Left lung (tissue), 4 donors: ENCODE measurements at regions not wholly inside any gene's neighbourhood (a gene's known extent, or its start where the extent isn't known, plus 50 kb on each side); places are given as distances from the start of the nearest gene placed in this dataset.
A peak's percentile ranks its signal among the peaks of the same experiment; 100 is the strongest.

Experiments
- ATAC-seq: fragments of 200-7000 bp; cut with Tn5 transposase; one replicate; pipeline ENCODE4 v1.9.1; 2020; ENCODE audit warnings: moderate library complexity
- DNase-seq, 4 donors: peaks; one replicate each; pipeline ENCODE4 v3.0.0-alpha.2; 2013 to 2020
- H3K27ac ChIP-seq, 2 donors: fragments of 200-600 bp; sonication (generic) in 1 of 2; one replicate each; pipeline versions ENCODE4 v1.5.0 to v1.8.0; 2020 to 2021
- H3K27me3 ChIP-seq, 2 donors: fragments of 200-600 bp; sonication (generic) in 1 of 2; one replicate each; pipeline versions ENCODE4 v1.5.0 to v1.8.0; 2020 to 2021
- H3K36me3 ChIP-seq, 2 donors: fragments of 200-600 bp; sonication (generic) in 1 of 2; one replicate each; pipeline versions ENCODE4 v1.5.0 to v1.8.0; 2020 to 2021
- H3K4me1 ChIP-seq, 2 donors: fragments of 200-600 bp; one replicate each; pipeline ENCODE4 v1.8.0; 2021
- H3K4me3 ChIP-seq, 2 donors: fragments of 200-600 bp; sonication (generic) in 1 of 2; one replicate each; pipeline versions ENCODE4 v1.5.0 to v1.8.0; 2020 to 2021; ENCODE audit warnings: mild to moderate bottlenecking in 1 of 2
- H3K9me3 ChIP-seq, 2 donors: fragments of 200-600 bp; sonication (generic) in 1 of 2; one replicate each; pipeline versions ENCODE4 v1.5.0 to v1.8.0; 2020 to 2021
- intact Hi-C, 2 donors: fragments of 100-400 bp; cut with DNase I; formaldehyde crosslinking; loops; one replicate each; pipeline versions ENCODE4 v1.11.2 to v1.14.2; 2022
- TF ChIP-seq, protein P1 (sequence below), 2 donors: fragments of 200-600 bp; sonication (generic) in 1 of 2; IDR thresholded peaks; one replicate each; pipeline versions ENCODE4 v1.5.0 to v1.8.0; 2021; ENCODE audit warnings: antibody characterized with exemption in 2 of 2
- donor health status: DM: no; HTN: yes; CAD: no.
- donor health status: DM: no; HTN: no; CAD: no.

GRCh38 chr6:170023620-170024521 is 267.0 kb downstream of the DLL1 start:
- H3K27ac ChIP-seq = no peak overlapping the region
- intact Hi-C loops = no loop called here

DNA sequence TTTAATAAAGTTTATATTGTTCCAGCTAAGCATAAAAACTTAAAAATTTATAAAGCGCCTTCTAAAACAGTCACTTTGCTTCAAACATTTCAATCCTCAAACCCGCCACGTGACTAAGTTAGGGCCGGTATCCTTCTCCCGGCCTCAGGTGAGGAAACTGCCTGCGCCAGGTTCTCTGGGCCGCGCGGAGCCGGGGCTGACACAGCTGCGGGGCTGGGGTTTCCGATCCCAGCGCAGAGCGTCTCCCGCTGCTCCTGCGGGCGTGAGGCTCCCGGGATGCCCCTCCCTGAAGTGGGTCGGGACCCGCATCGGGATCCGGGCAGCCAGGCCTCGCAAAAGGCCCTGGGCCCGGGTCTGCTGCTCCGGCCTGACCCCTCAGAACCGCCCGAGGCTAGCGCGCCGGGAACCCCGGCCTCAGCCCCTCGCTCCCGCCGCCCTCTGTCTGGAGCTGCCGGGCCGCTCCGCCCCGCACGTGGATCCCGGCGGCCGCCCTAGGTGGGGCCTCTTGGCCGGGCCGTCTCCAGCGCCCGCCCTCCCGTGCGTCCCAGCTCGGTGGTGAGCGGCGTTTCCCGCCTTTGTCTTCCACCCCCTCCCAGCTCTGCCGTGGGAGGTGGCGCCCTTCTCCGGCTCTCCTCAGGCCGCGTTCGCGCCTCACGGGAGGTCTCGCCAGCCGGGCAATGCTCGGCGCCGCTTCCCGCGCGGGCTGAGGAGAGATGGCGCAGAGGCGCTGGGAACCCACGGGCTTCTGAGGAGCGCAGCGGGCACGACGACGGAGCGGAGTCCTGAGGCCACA is 267.9 kb downstream of the DLL1 start:
- Histone ChIP-seq H3K4me3 (no peak overlapping the region), H3K4me1 (peaks cover 0 to 7% of the 10 kb centered on the region in 2 donors), H3K27me3 (peaks cover 9 to 29% of the 10 kb centered on the region in 2 donors), H3K36me3 (no peaks in the 10 kb centered on the region), H3K9me3 (no peaks in the 10 kb centered on the region), H3K27ac (no peak overlapping the region)
- intact Hi-C loops = no loop called here
- TF ChIP-seq, protein P1, sequence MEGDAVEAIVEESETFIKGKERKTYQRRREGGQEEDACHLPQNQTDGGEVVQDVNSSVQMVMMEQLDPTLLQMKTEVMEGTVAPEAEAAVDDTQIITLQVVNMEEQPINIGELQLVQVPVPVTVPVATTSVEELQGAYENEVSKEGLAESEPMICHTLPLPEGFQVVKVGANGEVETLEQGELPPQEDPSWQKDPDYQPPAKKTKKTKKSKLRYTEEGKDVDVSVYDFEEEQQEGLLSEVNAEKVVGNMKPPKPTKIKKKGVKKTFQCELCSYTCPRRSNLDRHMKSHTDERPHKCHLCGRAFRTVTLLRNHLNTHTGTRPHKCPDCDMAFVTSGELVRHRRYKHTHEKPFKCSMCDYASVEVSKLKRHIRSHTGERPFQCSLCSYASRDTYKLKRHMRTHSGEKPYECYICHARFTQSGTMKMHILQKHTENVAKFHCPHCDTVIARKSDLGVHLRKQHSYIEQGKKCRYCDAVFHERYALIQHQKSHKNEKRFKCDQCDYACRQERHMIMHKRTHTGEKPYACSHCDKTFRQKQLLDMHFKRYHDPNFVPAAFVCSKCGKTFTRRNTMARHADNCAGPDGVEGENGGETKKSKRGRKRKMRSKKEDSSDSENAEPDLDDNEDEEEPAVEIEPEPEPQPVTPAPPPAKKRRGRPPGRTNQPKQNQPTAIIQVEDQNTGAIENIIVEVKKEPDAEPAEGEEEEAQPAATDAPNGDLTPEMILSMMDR (IDR thresholded peaks at IDR 0.05) = no peak
- DNase-seq (peak in 2 of 4 donors; percentile 41 to 73), ATAC-seq (no peak)

More at GRCh38 chr6:170023620-170024521, 267.0 kb downstream of the DLL1 start:
- TF ChIP-seq, protein P1 (IDR thresholded peaks at IDR 0.05) = no peak
- DNase-seq (peak in 1 of 4 donors; percentile 81), ATAC-seq (no peak)
- H3K4me1 ChIP-seq = peaks cover 0 to 7% of the 10 kb centered on the region in 2 donors
- no peaks in the 10 kb centered on the region for H3K9me3 ChIP-seq
- H3K4me3 ChIP-seq = no peak overlapping the region
- no peaks in the 10 kb centered on the region for H3K36me3 ChIP-seq
- H3K27me3 ChIP-seq = peaks cover 9 to 35% of the 10 kb centered on the region in 2 donors

GRCh38 chr6:170022291-170022722 is 268.6 kb downstream of the DLL1 start:
- peaks cover 0 to 13% of the 10 kb centered on the region in 2 donors for H3K4me1 ChIP-seq
- no peak for ATAC-seq
- H3K4me3 ChIP-seq = no peak overlapping the region
- no peaks in the 10 kb centered on the region for H3K9me3 ChIP-seq
- intact Hi-C loops = no loop called here
- H3K27me3 ChIP-seq = peaks cover 9 to 29% of the 10 kb centered on the region in 2 donors
- TF ChIP-seq, protein P1 (IDR thresholded peaks at IDR 0.05) = no peak
- no peak overlapping the region for H3K27ac ChIP-seq
- peak in 1 of 4 donors; percentile 62 for DNase-seq
- no peaks in the 10 kb centered on the region for H3K36me3 ChIP-seq

DNA sequence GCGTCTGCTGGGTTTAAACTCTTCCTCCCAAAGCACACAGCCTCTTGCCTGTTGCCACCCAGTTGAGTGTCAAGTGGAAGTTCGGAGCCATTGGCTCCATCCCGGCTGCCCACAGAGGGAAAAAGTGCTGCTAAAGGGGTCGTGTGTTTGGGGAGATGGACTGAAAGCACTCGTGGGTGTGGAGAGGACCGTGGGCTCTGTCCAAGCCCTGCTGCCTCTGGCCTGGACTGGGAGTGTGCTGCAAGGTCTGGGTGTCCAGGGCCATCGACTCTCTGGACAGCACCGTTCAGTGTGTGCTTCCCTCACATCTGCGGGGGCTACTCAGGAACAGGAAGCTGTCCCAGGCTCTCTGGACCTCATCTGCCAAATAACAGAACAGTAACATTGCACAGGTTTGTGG is 269.3 kb downstream of the DLL1 start:
- TF ChIP-seq, protein P1 (IDR thresholded peaks at IDR 0.05) = no peak
- intact Hi-C loops = no loop called here
- Histone ChIP-seq H3K4me3 (no peak overlapping the region), H3K4me1 (peaks cover 0 to 14% of the 10 kb centered on the region in 2 donors), H3K9me3 (no peaks in the 10 kb centered on the region), H3K36me3 (no peaks in the 10 kb centered on the region), H3K27me3 (peaks cover 9 to 29% of the 10 kb centered on the region in 2 donors), H3K27ac (no peak overlapping the region)
- DNase-seq (peak in 1 of 4 donors; percentile 48), ATAC-seq (no peak)
